ENCODE measurements at regions not wholly inside any gene's neighbourhood (a gene's known extent, or its start where the extent isn't known, plus 50 kb on each side); places are given as distances from the start of the nearest gene placed in this dataset.

DNA sequence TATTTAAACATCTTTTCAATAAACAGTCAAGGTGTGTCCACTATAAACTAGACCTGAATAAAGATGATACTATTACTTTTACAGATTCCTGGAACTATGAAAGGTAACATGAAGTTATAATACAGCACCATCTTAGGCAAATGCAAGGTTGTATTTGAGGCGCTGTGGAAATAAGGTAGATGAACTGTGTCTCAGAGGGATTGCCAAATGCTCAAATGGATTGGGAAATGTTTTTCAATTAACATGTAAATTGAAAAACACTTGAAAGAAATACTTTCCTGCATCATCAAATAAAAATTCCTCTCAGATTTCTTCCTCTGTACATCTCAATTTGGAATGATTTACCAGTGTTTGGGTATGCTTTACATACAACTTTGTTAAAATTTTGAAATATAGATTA lies 139.4 kb downstream of the DKK1 start:
- TF ChIP-seq, protein P1, sequence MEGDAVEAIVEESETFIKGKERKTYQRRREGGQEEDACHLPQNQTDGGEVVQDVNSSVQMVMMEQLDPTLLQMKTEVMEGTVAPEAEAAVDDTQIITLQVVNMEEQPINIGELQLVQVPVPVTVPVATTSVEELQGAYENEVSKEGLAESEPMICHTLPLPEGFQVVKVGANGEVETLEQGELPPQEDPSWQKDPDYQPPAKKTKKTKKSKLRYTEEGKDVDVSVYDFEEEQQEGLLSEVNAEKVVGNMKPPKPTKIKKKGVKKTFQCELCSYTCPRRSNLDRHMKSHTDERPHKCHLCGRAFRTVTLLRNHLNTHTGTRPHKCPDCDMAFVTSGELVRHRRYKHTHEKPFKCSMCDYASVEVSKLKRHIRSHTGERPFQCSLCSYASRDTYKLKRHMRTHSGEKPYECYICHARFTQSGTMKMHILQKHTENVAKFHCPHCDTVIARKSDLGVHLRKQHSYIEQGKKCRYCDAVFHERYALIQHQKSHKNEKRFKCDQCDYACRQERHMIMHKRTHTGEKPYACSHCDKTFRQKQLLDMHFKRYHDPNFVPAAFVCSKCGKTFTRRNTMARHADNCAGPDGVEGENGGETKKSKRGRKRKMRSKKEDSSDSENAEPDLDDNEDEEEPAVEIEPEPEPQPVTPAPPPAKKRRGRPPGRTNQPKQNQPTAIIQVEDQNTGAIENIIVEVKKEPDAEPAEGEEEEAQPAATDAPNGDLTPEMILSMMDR (IDR thresholded peaks at IDR 0.05; ENCODE audit: borderline replicate concordance, extremely low read depth, low read length, poor library complexity, severe bottlenecking), result no peak
- no peak for TF ChIP-seq EZH2 (IDR thresholded peaks at IDR 0.05; ENCODE audit: borderline replicate concordance, low read depth, low read length, severe bottlenecking)

All from DND-41 (cell line).